ENCODE measurements at regions not wholly inside any gene's neighbourhood (a gene's known extent, or its start where the extent isn't known, plus 50 kb on each side); places are given as distances from the start of the nearest gene placed in this dataset.

- Histone ChIP-seq H3K4me3 (no peak overlapping the region), H3K36me3 (no peaks in the 10 kb centered on the region), H3K27ac (no peak overlapping the region), H3K4me1 (no peaks in the 10 kb centered on the region), H3K27me3 (no peaks in the 10 kb centered on the region), H3K9me3 (peaks cover 0 to 13% (median 10%) of the 10 kb centered on the region in 4 donors)
- TF ChIP-seq POLR2AphosphoS5 (IDR thresholded peaks at IDR 0.05) = no peak
- TF ChIP-seq EP300 (IDR thresholded peaks at IDR 0.05) = no peak
- TF ChIP-seq POLR2A (IDR thresholded peaks at IDR 0.05) = no peak
- no peak for TF ChIP-seq CTCF (IDR thresholded peaks at IDR 0.05)
- no peak for DNase-seq
- intact Hi-C loops (cut with DNase I; ENCODE audit: low total_unique reads) = no loop called here
- 92 to 100% (median 97%) methylated on average over 1 of the region's 1 CpG for WGBS, 5 donors
These were observed 186.5 kb downstream of the LNPK start for GRCh38 chr2:175815537-175815936.

GRCh38 chr2:175811971-175812370 lies 190.1 kb downstream of the LNPK start:
- Histone ChIP-seq H3K4me3 (no peak overlapping the region), H3K27ac (no peak overlapping the region), H3K9me3 (peaks cover 0 to 13% (median 10%) of the 10 kb centered on the region in 4 donors), H3K4me1 (no peaks in the 10 kb centered on the region), H3K36me3 (no peaks in the 10 kb centered on the region), H3K27me3 (no peaks in the 10 kb centered on the region)
- intact Hi-C loops (cut with DNase I; ENCODE audit: low total_unique reads) = no loop called here
- 42 to 53% (median 47%) methylated on average over 2 of the region's 2 CpGs for WGBS, 5 donors
- TF ChIP-seq CTCF (IDR thresholded peaks at IDR 0.05) (no peak), POLR2A (IDR thresholded peaks at IDR 0.05) (no peak), EP300 (IDR thresholded peaks at IDR 0.05) (no peak), POLR2AphosphoS5 (IDR thresholded peaks at IDR 0.05) (no peak)
- DNase-seq = no peak

- intact Hi-C loops (cut with DNase I; ENCODE audit: low total_unique reads) = no loop called here
- WGBS, 5 donors = 94 to 100% (median 100%) methylated on average over 1 of the region's 1 CpG
- Histone ChIP-seq H3K4me3 (no peak overlapping the region), H3K27ac (no peak overlapping the region), H3K36me3 (no peaks in the 10 kb centered on the region), H3K27me3 (no peaks in the 10 kb centered on the region), H3K4me1 (no peaks in the 10 kb centered on the region), H3K9me3 (no peaks in the 10 kb centered on the region)
- DNase-seq = no peak
- TF ChIP-seq EP300 (IDR thresholded peaks at IDR 0.05) (no peak), POLR2AphosphoS5 (IDR thresholded peaks at IDR 0.05) (no peak), POLR2A (IDR thresholded peaks at IDR 0.05) (no peak), CTCF (IDR thresholded peaks at IDR 0.05) (no peak)
These were observed 193.2 kb downstream of the LNPK start for GRCh38 chr2:175808858-175809257.

- intact Hi-C loops (cut with DNase I; ENCODE audit: low total_unique reads) = no loop called here
These were observed 194.0 kb downstream of the LNPK start for GRCh38 chr2:175808078-175808477.

More at GRCh38 chr2:175808078-175808477, 194.0 kb downstream of the LNPK start:
- Histone ChIP-seq H3K4me1 (no peaks in the 10 kb centered on the region), H3K36me3 (no peaks in the 10 kb centered on the region), H3K27me3 (no peaks in the 10 kb centered on the region), H3K4me3 (no peak overlapping the region), H3K9me3 (no peaks in the 10 kb centered on the region), H3K27ac (no peak overlapping the region)
- 53 to 63% (median 54%) methylated on average over 1 of the region's 1 CpG for WGBS, 5 donors
- TF ChIP-seq POLR2A (IDR thresholded peaks at IDR 0.05) (no peak), EP300 (IDR thresholded peaks at IDR 0.05) (no peak), CTCF (IDR thresholded peaks at IDR 0.05) (no peak), POLR2AphosphoS5 (IDR thresholded peaks at IDR 0.05) (no peak)
- DNase-seq = no peak
